Activated naive CD8-positive, alpha-beta T cell treated with anti-CD3 and anti-CD28 coated beads, Interleukin-2, amount 10 ng/mL, durations not matched to agents 7 days and 5 days (primary cell): ENCODE measurements at regions not wholly inside any gene's neighbourhood (a gene's known extent, or its start where the extent isn't known, plus 50 kb on each side); places are given as distances from the start of the nearest gene placed in this dataset.
"Not testable (repeated sequence)": the region's sequence is repeated elsewhere in the genome, so short reads cannot be mapped to it uniquely, and the experiment has no call there.

Experiments used
- ATAC-seq: fragments of 150-1000 bp; cut with Tn5 transposase; one replicate; pipeline ENCODE4 v1.10.0; 2021; ENCODE audit warnings: low read depth, moderate library complexity
- POLR2A ChIA-PET: fragments of 350-600 bp; sonication (Branson Sonifier 250); formaldehyde crosslinking; loops from one replicate; lab custom pipeline; 2021; ENCODE audit warnings: antibody characterized with exemption; lab: Charles Lee
- DNase-seq: peaks from one replicate; pipeline ENCODE4 v3.0.0; 2021
- H3K27ac Mint-ChIP-seq: one replicate; pipeline ENCODE4 v1.8.0; 2022; ENCODE audit warnings: mild to moderate bottlenecking, mixed read lengths
- H3K27me3 Mint-ChIP-seq: one replicate; pipeline ENCODE4 v1.8.0; 2022; ENCODE audit warnings: mild to moderate bottlenecking, moderate library complexity, mixed read lengths
- H3K36me3 Mint-ChIP-seq: one replicate; pipeline ENCODE4 v1.8.0; 2021; ENCODE audit warnings: mild to moderate bottlenecking, mixed read lengths
- H3K4me1 Mint-ChIP-seq: one replicate; pipeline ENCODE4 v1.8.0; 2021; ENCODE audit warnings: mixed read lengths
- H3K4me3 Mint-ChIP-seq: one replicate; pipeline ENCODE4 v1.8.0; 2022; ENCODE audit warnings: mild to moderate bottlenecking, moderate library complexity, mixed read lengths
- H3K9me3 Mint-ChIP-seq: one replicate; pipeline ENCODE4 v1.8.0; 2021; ENCODE audit warnings: mixed read lengths

- peaks cover 2% of the 10 kb centered on the region for H3K9me3 Mint-ChIP-seq
- H3K4me3 Mint-ChIP-seq = no peak overlapping the region
- no peaks in the 10 kb centered on the region for H3K4me1 Mint-ChIP-seq
- DNase-seq = no peak
- H3K36me3 Mint-ChIP-seq = no peaks in the 10 kb centered on the region
- no peak for ATAC-seq
- POLR2A ChIA-PET = no interaction called here
- H3K27ac Mint-ChIP-seq = no peak overlapping the region
- H3K27me3 Mint-ChIP-seq = peaks cover 16% of the 10 kb centered on the region
Observed at GRCh38 chr5:148880197-148880596, 53.8 kb downstream of the ADRB2 start.

- H3K27ac Mint-ChIP-seq = no peak overlapping the region
- no peak overlapping the region for H3K4me3 Mint-ChIP-seq
- peaks cover 16% of the 10 kb centered on the region for H3K27me3 Mint-ChIP-seq
- DNase-seq = no peak
- no peaks in the 10 kb centered on the region for H3K4me1 Mint-ChIP-seq
- peaks cover 2% of the 10 kb centered on the region for H3K9me3 Mint-ChIP-seq
- POLR2A ChIA-PET = no interaction called here
- ATAC-seq = no peak
- H3K36me3 Mint-ChIP-seq = no peaks in the 10 kb centered on the region
Observed at GRCh38 chr5:148880696-148881095, 54.3 kb downstream of the ADRB2 start.

GRCh38 chr5:148882332-148882731 lies 55.9 kb downstream of the ADRB2 start:
- Mint-ChIP-seq H3K27me3 (peaks cover 16% of the 10 kb centered on the region), H3K27ac (no peak overlapping the region), H3K4me3 (no peak overlapping the region), H3K36me3 (no peaks in the 10 kb centered on the region), H3K4me1 (no peaks in the 10 kb centered on the region), H3K9me3 (peaks cover 2% of the 10 kb centered on the region)
- no peak for DNase-seq
- no peak for ATAC-seq
- POLR2A ChIA-PET = no interaction called here

GRCh38 chr5:148884339-148885020 lies 58.1 kb downstream of the ADRB2 start:
- H3K4me3 Mint-ChIP-seq = no peak overlapping the region
- DNase-seq (no peak), ATAC-seq (no peak)
- H3K4me1 Mint-ChIP-seq = no peaks in the 10 kb centered on the region
- no peak overlapping the region for H3K27ac Mint-ChIP-seq
- H3K9me3 Mint-ChIP-seq = peaks cover 2% of the 10 kb centered on the region
- POLR2A ChIA-PET = no interaction called here
- no peaks in the 10 kb centered on the region for H3K36me3 Mint-ChIP-seq
- H3K27me3 Mint-ChIP-seq = peaks cover 14% of the 10 kb centered on the region

GRCh38 chr5:148887123-148887881 lies 60.9 kb downstream of the ADRB2 start:
- Mint-ChIP-seq H3K9me3 (peaks cover 8% of the 10 kb centered on the region), H3K4me1 (no peaks in the 10 kb centered on the region), H3K4me3 (no peak overlapping the region), H3K27ac (no peak overlapping the region), H3K27me3 (peaks cover 5% of the 10 kb centered on the region), H3K36me3 (peaks cover 2% of the 10 kb centered on the region)
- ATAC-seq = no peak
- DNase-seq = no peak
- POLR2A ChIA-PET = interaction anchor here (0.7 kb wide), 1 partner anchor 33 kb away, joined by 3 read pairs; no protein-coding TSS in a partner anchor

- H3K4me3 Mint-ChIP-seq, DNase-seq, H3K27ac Mint-ChIP-seq, H3K4me1 Mint-ChIP-seq, H3K36me3 Mint-ChIP-seq, POLR2A ChIA-PET, ATAC-seq: not testable (repeated sequence)
- peaks cover 14% of the 10 kb centered on the region for H3K9me3 Mint-ChIP-seq
- peaks cover 12% of the 10 kb centered on the region for H3K27me3 Mint-ChIP-seq
Observed at GRCh38 chr5:148889936-148890335, 63.5 kb downstream of the ADRB2 start.

GRCh38 chr5:148895441-148895840 lies 69.0 kb downstream of the ADRB2 start:
- H3K27ac Mint-ChIP-seq, ATAC-seq, H3K4me1 Mint-ChIP-seq, H3K4me3 Mint-ChIP-seq, DNase-seq, H3K36me3 Mint-ChIP-seq, POLR2A ChIA-PET: not testable (repeated sequence)
- Mint-ChIP-seq H3K9me3 (peaks cover 11% of the 10 kb centered on the region), H3K27me3 (peaks cover 25% of the 10 kb centered on the region)

- Mint-ChIP-seq H3K4me1 (peaks cover 4% of the 10 kb centered on the region), H3K27ac (no peak overlapping the region), H3K4me3 (no peak overlapping the region), H3K27me3 (peaks cover 25% of the 10 kb centered on the region), H3K9me3 (peaks cover 4% of the 10 kb centered on the region), H3K36me3 (no peaks in the 10 kb centered on the region)
- POLR2A ChIA-PET = no interaction called here
- DNase-seq (no peak), ATAC-seq (no peak)
Observed at GRCh38 chr5:148897842-148898241, 71.4 kb downstream of the ADRB2 start.

- Mint-ChIP-seq H3K4me3 (no peak overlapping the region), H3K4me1 (peaks cover 4% of the 10 kb centered on the region), H3K27ac (no peak overlapping the region), H3K27me3 (peaks cover 22% of the 10 kb centered on the region), H3K36me3 (no peaks in the 10 kb centered on the region), H3K9me3 (peaks cover 3% of the 10 kb centered on the region)
- POLR2A ChIA-PET = no interaction called here
- ATAC-seq (no peak), DNase-seq (no peak)
Observed at GRCh38 chr5:148898413-148899075, 72.1 kb downstream of the ADRB2 start.

GRCh38 chr5:148899993-148900392 lies 73.6 kb downstream of the ADRB2 start:
- DNase-seq (no peak), ATAC-seq (no peak)
- Mint-ChIP-seq H3K4me3 (no peak overlapping the region), H3K27me3 (peaks cover 14% of the 10 kb centered on the region), H3K4me1 (peaks cover 4% of the 10 kb centered on the region), H3K27ac (no peak overlapping the region), H3K36me3 (no peaks in the 10 kb centered on the region), H3K9me3 (no peaks in the 10 kb centered on the region)
- POLR2A ChIA-PET = no interaction called here

GRCh38 chr5:148902478-148902877 lies 76.1 kb downstream of the ADRB2 start:
- POLR2A ChIA-PET = no interaction called here
- DNase-seq (no peak), ATAC-seq (no peak)
- Mint-ChIP-seq H3K4me3 (no peak overlapping the region), H3K27me3 (peaks cover 5% of the 10 kb centered on the region), H3K9me3 (no peaks in the 10 kb centered on the region), H3K4me1 (no peaks in the 10 kb centered on the region), H3K27ac (no peak overlapping the region), H3K36me3 (no peaks in the 10 kb centered on the region)

- no peak for DNase-seq
- Mint-ChIP-seq H3K36me3 (no peaks in the 10 kb centered on the region), H3K4me3 (no peak overlapping the region), H3K4me1 (no peaks in the 10 kb centered on the region), H3K27me3 (peaks cover 5% of the 10 kb centered on the region), H3K9me3 (no peaks in the 10 kb centered on the region), H3K27ac (no peak overlapping the region)
- POLR2A ChIA-PET = no interaction called here
- no peak for ATAC-seq
Observed at GRCh38 chr5:148903587-148903986, 77.2 kb downstream of the ADRB2 start.

- Mint-ChIP-seq H3K27me3 (peaks cover 2% of the 10 kb centered on the region), H3K27ac (no peak overlapping the region), H3K4me1 (no peaks in the 10 kb centered on the region), H3K9me3 (no peaks in the 10 kb centered on the region), H3K36me3 (no peaks in the 10 kb centered on the region), H3K4me3 (no peak overlapping the region)
- DNase-seq = no peak
- ATAC-seq = no peak
- POLR2A ChIA-PET = no interaction called here
Observed at GRCh38 chr5:148904440-148904839, 78.0 kb downstream of the ADRB2 start.
